B cell (primary cell): ENCODE measurements at regions not wholly inside any gene's neighbourhood (a gene's known extent, or its start where the extent isn't known, plus 50 kb on each side); places are given as distances from the start of the nearest gene placed in this dataset.

Experiments used
- ATAC-seq: fragments of 200-7000 bp; cut with Tn5 transposase; one replicate; pipeline ENCODE4 v1.10.0; 2021; ENCODE audit warnings: low read depth, mild to moderate bottlenecking, moderate number of reproducible peaks, moderate library complexity
- CTCF ChIA-PET: fragments of 350-600 bp; sonication (Branson Sonifier 250); formaldehyde crosslinking; loops from one replicate; lab custom pipeline; 2021; ENCODE audit warnings: antibody characterized with exemption, inconsistent platforms; lab: Charles Lee
- POLR2A ChIA-PET: fragments of 350-600 bp; sonication (Branson Sonifier 250); formaldehyde crosslinking; loops from one replicate; lab custom pipeline; 2021; ENCODE audit warnings: antibody characterized with exemption; lab: Charles Lee
- DNase-seq: peaks from one replicate; pipeline ENCODE4 v3.0.0; 2013
- H2AFZ ChIP-seq: 2 replicates; pipeline ENCODE4 v1.6.1; 2012; ENCODE audit warnings: mild to moderate bottlenecking, low read depth, low read length; ENCODE audit not compliant: insufficient read depth, poor library complexity, severe bottlenecking
- H3K27ac ChIP-seq, 2 donors: 1 replicate in 1 of 2; 2 replicates in 1 of 2; pipeline ENCODE4 v1.5.1; 2012 to 2013; ENCODE audit warnings: low read length in 2 of 2, mild to moderate bottlenecking in 2 of 2, moderate library complexity in 1 of 2
- H3K27me3 ChIP-seq, 4 experiments: fragments of 200-600 bp in 1 of 4; sonication (generic) in 1 of 4; replicated peaks in 1 of 4; 1 replicate in 2 of 4; 2 replicates in 2 of 4; pipeline versions ENCODE4 v1.6.1 to v1.7.0; 2013 to 2016; ENCODE audit warnings: low read length in 3 of 4, mild to moderate bottlenecking in 2 of 4, mixed read lengths in 1 of 4, moderate library complexity in 1 of 4; ENCODE audit not compliant: insufficient read depth in 4 of 4, control insufficient read depth in 3 of 4; ENCODE audit errors: control extremely low read depth in 1 of 4
- H3K36me3 ChIP-seq, 2 experiments: replicated peaks in 1 of 2; 1 replicate in 1 of 2; 2 replicates in 1 of 2; pipeline versions ENCODE4 v1.6.1 to v1.7.1; 2013; ENCODE audit warnings: low read length in 1 of 2; ENCODE audit not compliant: insufficient read depth in 2 of 2, control insufficient read depth in 1 of 2; ENCODE audit errors: control extremely low read depth in 1 of 2, extremely low read depth in 1 of 2
- H3K4me1 ChIP-seq, 2 donors: fragments of 200-600 bp in 1 of 2; sonication (generic) in 1 of 2; 1 replicate in 1 of 2; 2 replicates in 1 of 2; pipeline versions ENCODE4 v1.5.1 to v1.6.1; 2013 to 2017; ENCODE audit warnings: low read length in 2 of 2; ENCODE audit not compliant: control insufficient read depth in 2 of 2, insufficient read depth in 2 of 2
- H3K4me2 ChIP-seq: replicated peaks from 2 replicates; pipeline ENCODE3; 2012; ENCODE audit warnings: mild to moderate bottlenecking, low read depth, low read length; ENCODE audit not compliant: poor library complexity, severe bottlenecking
- H3K4me3 ChIP-seq, 5 experiments: fragments of 200-600 bp in 1 of 5; sonication (generic) in 1 of 5; 1 replicate in 3 of 5; 2 replicates in 2 of 5; pipeline versions ENCODE4 v1.5.1 to v1.7.0; 2011 to 2016; ENCODE audit warnings: low read length in 4 of 5, mild to moderate bottlenecking in 4 of 5, low read depth in 2 of 5, control low read depth in 1 of 5, moderate library complexity in 1 of 5; ENCODE audit not compliant: insufficient read depth in 1 of 5; ENCODE audit errors: control extremely low read depth in 1 of 5, extremely low read depth in 1 of 5
- H3K79me2 ChIP-seq: fragments of 200-600 bp; sonication (generic); one replicate; pipeline ENCODE4 v1.6.0; 2016; ENCODE audit warnings: low read length; ENCODE audit not compliant: control insufficient read depth, insufficient read depth
- H3K9ac ChIP-seq: fragments of 200-600 bp; sonication (generic); 2 replicates; pipeline ENCODE4 v1.6.1; 2017; ENCODE audit warnings: mild to moderate bottlenecking, low read length, moderate library complexity
- H3K9me3 ChIP-seq, 3 donors: one replicate each; pipeline versions ENCODE4 v1.6.1 to v1.7.1; 2013; ENCODE audit warnings: low read length in 2 of 3; ENCODE audit not compliant: control insufficient read depth in 2 of 3, insufficient read depth in 1 of 3; ENCODE audit errors: control extremely low read depth in 1 of 3
- H4K20me1 ChIP-seq: 2 replicates; pipeline ENCODE4 v1.6.0; 2012; ENCODE audit warnings: mild to moderate bottlenecking, low read length; ENCODE audit not compliant: insufficient read depth, control insufficient read depth, poor library complexity, severe bottlenecking
- H3K27ac Mint-ChIP-seq: one replicate; pipeline ENCODE4 v1.8.0; 2021; ENCODE audit warnings: mixed read lengths
- H3K27me3 Mint-ChIP-seq: one replicate; pipeline ENCODE4 v1.8.0; 2021; ENCODE audit warnings: mixed read lengths
- H3K4me1 Mint-ChIP-seq: one replicate; pipeline ENCODE4 v1.8.0; 2021; ENCODE audit warnings: mixed read lengths
- H3K4me3 Mint-ChIP-seq: one replicate; pipeline ENCODE4 v1.8.0; 2021; ENCODE audit warnings: mixed read lengths
- H3K9me3 Mint-ChIP-seq: one replicate; pipeline ENCODE4 v1.8.0; 2022; ENCODE audit warnings: mixed read lengths; ENCODE audit not compliant: insufficient read depth
- EZH2 ChIP-seq: IDR thresholded peaks from 2 replicates; pipeline ENCODE4 v1.6.1; 2012; ENCODE audit warnings: borderline replicate concordance, low read depth, mild to moderate bottlenecking, moderate library complexity, low read length; ENCODE audit not compliant: insufficient read depth, poor library complexity, severe bottlenecking
- WGBS: methylation state at CpG from one replicate; pipeline ENCODE4 v1.1.5; 2013; ENCODE audit warnings: missing lambda C conversion rate; ENCODE audit not compliant: insufficient coverage; 5-methylcytosine and 5-hydroxymethylcytosine counted together
- intact Hi-C: fragments of 100-400 bp; cut with micrococcal nuclease; formaldehyde crosslinking; loops from one replicate; pipeline ENCODE4 v1.10.0; 2022
- TF ChIP-seq, protein P1 (sequence below): fragments of 200-600 bp; IDR thresholded peaks from one replicate; pipeline ENCODE4 v1.8.0; 2022; ENCODE audit warnings: antibody characterized with exemption, mild to moderate bottlenecking

DNA sequence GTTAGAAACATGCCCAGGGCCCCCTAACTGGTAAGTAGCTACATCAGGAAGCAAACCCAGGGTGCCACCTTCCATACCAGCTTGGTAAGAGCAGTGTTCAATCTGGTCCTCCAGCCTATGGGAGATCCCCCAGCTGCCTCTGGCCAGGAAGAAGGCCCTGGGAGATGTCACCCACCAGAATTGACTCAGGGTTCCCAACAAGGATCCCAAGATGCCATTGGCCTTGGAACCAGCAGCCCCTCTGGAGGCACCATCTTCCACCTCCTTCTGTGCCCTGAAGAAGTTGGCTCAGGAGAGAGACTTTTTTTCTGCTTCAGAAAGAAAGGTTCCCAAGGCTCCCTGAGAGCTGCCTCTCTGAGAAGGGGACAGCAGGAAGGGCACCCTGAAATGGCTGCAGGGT lies 56.6 kb upstream of the IL17B start:
- H4K20me1 ChIP-seq = no peaks in the 10 kb centered on the region
- H3K27ac Mint-ChIP-seq = no peak overlapping the region
- no peaks in the 10 kb centered on the region for H3K36me3 ChIP-seq
- ATAC-seq (no peak), DNase-seq (no peak)
- H3K27me3 ChIP-seq = no peaks in the 10 kb centered on the region
- H3K4me3 Mint-ChIP-seq = no peak overlapping the region
- CTCF ChIA-PET = interaction anchor here (0.8 kb wide), 1 partner anchor 68 kb away, joined by 3 read pairs; no protein-coding TSS in a partner anchor
- H3K4me2 ChIP-seq = no peak overlapping the region
- no peaks in the 10 kb centered on the region for H3K9me3 Mint-ChIP-seq
- TF ChIP-seq EZH2 = no peak
- TF ChIP-seq, protein P1, sequence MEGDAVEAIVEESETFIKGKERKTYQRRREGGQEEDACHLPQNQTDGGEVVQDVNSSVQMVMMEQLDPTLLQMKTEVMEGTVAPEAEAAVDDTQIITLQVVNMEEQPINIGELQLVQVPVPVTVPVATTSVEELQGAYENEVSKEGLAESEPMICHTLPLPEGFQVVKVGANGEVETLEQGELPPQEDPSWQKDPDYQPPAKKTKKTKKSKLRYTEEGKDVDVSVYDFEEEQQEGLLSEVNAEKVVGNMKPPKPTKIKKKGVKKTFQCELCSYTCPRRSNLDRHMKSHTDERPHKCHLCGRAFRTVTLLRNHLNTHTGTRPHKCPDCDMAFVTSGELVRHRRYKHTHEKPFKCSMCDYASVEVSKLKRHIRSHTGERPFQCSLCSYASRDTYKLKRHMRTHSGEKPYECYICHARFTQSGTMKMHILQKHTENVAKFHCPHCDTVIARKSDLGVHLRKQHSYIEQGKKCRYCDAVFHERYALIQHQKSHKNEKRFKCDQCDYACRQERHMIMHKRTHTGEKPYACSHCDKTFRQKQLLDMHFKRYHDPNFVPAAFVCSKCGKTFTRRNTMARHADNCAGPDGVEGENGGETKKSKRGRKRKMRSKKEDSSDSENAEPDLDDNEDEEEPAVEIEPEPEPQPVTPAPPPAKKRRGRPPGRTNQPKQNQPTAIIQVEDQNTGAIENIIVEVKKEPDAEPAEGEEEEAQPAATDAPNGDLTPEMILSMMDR = no peak
- H3K27ac ChIP-seq = no peak overlapping the region
- H3K27me3 Mint-ChIP-seq = peaks cover 23% of the 10 kb centered on the region
- no peaks in the 10 kb centered on the region for H3K4me1 ChIP-seq
- no peaks in the 10 kb centered on the region for H3K79me2 ChIP-seq
- intact Hi-C loops = no loop called here
- peaks cover 0 to 27% (median 10%) of the 10 kb centered on the region in 3 donors for H3K9me3 ChIP-seq
- H2AFZ ChIP-seq = no peak overlapping the region
- POLR2A ChIA-PET = no interaction called here
- H3K4me3 ChIP-seq = no peak overlapping the region
- no peak overlapping the region for H3K9ac ChIP-seq
- no peaks in the 10 kb centered on the region for H3K4me1 Mint-ChIP-seq

DNA sequence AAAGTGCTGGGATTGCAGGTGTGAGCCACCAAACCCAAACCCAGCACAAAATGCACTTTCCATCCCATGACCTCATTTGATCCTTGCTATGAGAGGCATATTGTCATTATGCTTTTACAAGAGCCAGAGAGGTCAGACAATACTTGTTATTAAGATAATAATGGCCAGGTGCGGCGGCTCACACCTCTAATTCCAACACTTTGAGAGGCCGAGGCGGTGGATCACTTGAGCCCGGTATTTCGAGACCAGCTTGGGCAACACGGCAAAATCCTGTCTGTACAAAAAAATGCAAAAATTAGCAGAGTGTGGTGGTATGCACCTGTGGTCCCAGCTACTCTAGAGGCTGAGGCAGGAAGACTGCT lies 55.9 kb upstream of the IL17B start:
- H3K4me3 Mint-ChIP-seq = no peak overlapping the region
- ChIA-PET POLR2A (no interaction called here), CTCF (interaction anchor here (0.8 to 1.5 kb wide), 2 partner anchors 53 to 67 kb away, joined by 3 to 6 read pairs; no protein-coding TSS in a partner anchor)

More for the DNA sequence above, 55.9 kb upstream of the IL17B start:
- H2AFZ ChIP-seq = no peak overlapping the region
- Mint-ChIP-seq H3K27ac (no peak overlapping the region), H3K4me1 (no peaks in the 10 kb centered on the region), H3K9me3 (no peaks in the 10 kb centered on the region), H3K27me3 (peaks cover 23% of the 10 kb centered on the region)
- H3K4me2 ChIP-seq = no peak overlapping the region
- H4K20me1 ChIP-seq = no peaks in the 10 kb centered on the region
- TF ChIP-seq, protein P1 = no peak
- no peak for TF ChIP-seq EZH2
- WGBS = 96% methylated on average over 5 of the region's 7 CpGs
- no peaks in the 10 kb centered on the region for H3K36me3 ChIP-seq
- peaks cover 0 to 29% (median 10%) of the 10 kb centered on the region in 3 donors for H3K9me3 ChIP-seq
- intact Hi-C loops = no loop called here
- H3K27me3 ChIP-seq = no peaks in the 10 kb centered on the region
- no peak overlapping the region for H3K9ac ChIP-seq
- DNase-seq (no peak), ATAC-seq (no peak)
- no peak overlapping the region for H3K4me3 ChIP-seq
- H3K4me1 ChIP-seq = no peaks in the 10 kb centered on the region
- no peaks in the 10 kb centered on the region for H3K79me2 ChIP-seq
- H3K27ac ChIP-seq = no peak overlapping the region
